SK-N-SH (cell line): ENCODE measurements at regions not wholly inside any gene's neighbourhood (a gene's known extent, or its start where the extent isn't known, plus 50 kb on each side); places are given as distances from the start of the nearest gene placed in this dataset.

Source experiments
- CTCF ChIA-PET: fragments of 300-600, 350-600 bp; formaldehyde crosslinking; extraction: SDS; loops from one replicate; lab custom pipeline; 2021; lab: Yijun Ruan, JAX
- POLR2A ChIA-PET: fragments of 350-600 bp; sonication (Branson Sonifier 250); formaldehyde crosslinking; extraction: SDS; loops from one replicate; lab custom pipeline; 2020; ENCODE audit warnings: antibody characterized with exemption, inconsistent platforms; lab: Yijun Ruan, JAX
- DNase-seq: peaks from one replicate; pipeline ENCODE4 v3.0.0; 2012
- H2AFZ ChIP-seq: fragments of 200-600 bp; sonication (generic); 2 replicates; pipeline ENCODE4 v1.8.1; 2016; ENCODE audit warnings: antibody characterized with exemption, mild to moderate bottlenecking, low read depth
- H3F3A ChIP-seq: fragments of 200-600 bp; sonication (generic); replicated peaks from 2 replicates; pipeline ENCODE3; 2016; ENCODE audit warnings: antibody characterized with exemption, mild to moderate bottlenecking; ENCODE audit not compliant: insufficient read depth
- H3K27ac ChIP-seq, 2 experiments: fragments of 200-500 bp in 1 of 2; fragments of 200-600 bp in 1 of 2; sonication (Bioruptor generic) in 1 of 2; sonication (generic), shearing (Covaris generic) in 1 of 2; 2 replicates each; pipeline versions ENCODE4 v1.5.1 to v1.6.1; 2014 to 2016; ENCODE audit warnings: low read depth in 2 of 2, inconsistent platforms in 1 of 2, low read length in 1 of 2, mild to moderate bottlenecking in 1 of 2, mixed read lengths in 1 of 2
- H3K27me3 ChIP-seq: fragments of 200-600 bp; sonication (generic), shearing (Covaris generic); 2 replicates; pipeline ENCODE4 v1.6.1; 2016; ENCODE audit warnings: mixed run types; ENCODE audit not compliant: insufficient read depth
- H3K36me3 ChIP-seq, 2 experiments: fragments of 200-500 bp in 1 of 2; fragments of 200-600 bp in 1 of 2; sonication (Bioruptor generic) in 1 of 2; sonication (generic) in 1 of 2; replicated peaks in 1 of 2; 2 replicates each; pipeline versions ENCODE3 to v1.5.1; 2014 to 2016; ENCODE audit warnings: low read length in 1 of 2, mild to moderate bottlenecking in 1 of 2; ENCODE audit not compliant: insufficient read depth in 2 of 2, control insufficient read depth in 1 of 2
- H3K4me1 ChIP-seq, 2 experiments: fragments of 200-500 bp in 1 of 2; fragments of 200-600 bp in 1 of 2; sonication (Bioruptor generic) in 1 of 2; sonication (generic), shearing (Covaris generic) in 1 of 2; 2 replicates each; pipeline versions ENCODE4 v1.5.1 to v1.6.1; 2014 to 2016; ENCODE audit warnings: low read depth in 1 of 2, low read length in 1 of 2, mixed run types in 1 of 2; ENCODE audit not compliant: insufficient read depth in 2 of 2, control insufficient read depth in 1 of 2
- H3K4me2 ChIP-seq: fragments of 200-600 bp; sonication (generic), shearing (Covaris generic); 2 replicates; pipeline ENCODE4 v1.6.1; 2017; ENCODE audit warnings: mixed run types
- H3K4me3 ChIP-seq, 2 experiments: fragments of 200-500 bp in 1 of 2; fragments of 200-600 bp in 1 of 2; sonication (Bioruptor generic) in 1 of 2; sonication (generic), shearing (Covaris generic) in 1 of 2; 2 replicates each; pipeline versions ENCODE4 v1.5.1 to v1.8.1; 2014 to 2016; ENCODE audit warnings: low read depth in 2 of 2, inconsistent platforms in 1 of 2, low read length in 1 of 2, mild to moderate bottlenecking in 1 of 2, mixed read lengths in 1 of 2, moderate library complexity in 1 of 2
- H3K79me2 ChIP-seq: fragments of 200-600 bp; sonication (generic); 2 replicates; pipeline ENCODE4 v1.8.1; 2017; ENCODE audit warnings: mild to moderate bottlenecking; ENCODE audit not compliant: insufficient read depth
- H3K9ac ChIP-seq: fragments of 200-600 bp; sonication (generic); 2 replicates; pipeline ENCODE4 v1.6.1; 2017; ENCODE audit warnings: mixed run types
- H3K9me2 ChIP-seq: fragments of 200-600 bp; sonication (generic); 2 replicates; pipeline ENCODE4 v1.6.1; 2017; ENCODE audit warnings: mixed run types
- H3K9me3 ChIP-seq: fragments of 200-600 bp; sonication (generic); 2 replicates; pipeline ENCODE4 v1.6.1; 2017; ENCODE audit warnings: mixed run types, mild to moderate bottlenecking, moderate library complexity
- H4K20me1 ChIP-seq: fragments of 200-600 bp; sonication (generic); 2 replicates; pipeline ENCODE4 v1.6.1; 2017; ENCODE audit warnings: mild to moderate bottlenecking, mixed run types; ENCODE audit not compliant: insufficient read depth
- CHD2 ChIP-seq: fragments of 150-350 bp; IDR thresholded peaks from 2 replicates; pipeline ENCODE4 v1.6.1; 2018; ENCODE audit warnings: low read length; ENCODE audit not compliant: partially characterized antibody
- ELF1 ChIP-seq: IDR thresholded peaks from 2 replicates; pipeline ENCODE4 v1.4.0; 2012
- FOXM1 ChIP-seq: IDR thresholded peaks from 2 replicates; pipeline ENCODE4 v1.4.0; 2012; ENCODE audit warnings: low read depth, mild to moderate bottlenecking
- GABPA ChIP-seq: IDR thresholded peaks from 2 replicates; pipeline ENCODE4 v1.4.0; 2012; ENCODE audit warnings: low read depth, mild to moderate bottlenecking
- GATA2 ChIP-seq: sonication (generic); formaldehyde crosslinking; IDR thresholded peaks from 2 replicates; pipeline ENCODE4 v1.5.0; 2020; ENCODE audit warnings: mild to moderate bottlenecking, missing genetic modification reagents
- IRF3 ChIP-seq: fragments of 150-350 bp; IDR thresholded peaks from 2 replicates; pipeline ENCODE4 v1.6.1; 2016; ENCODE audit warnings: mild to moderate bottlenecking, low read depth, low read length
- JUND ChIP-seq: IDR thresholded peaks from 2 replicates; pipeline ENCODE4 v1.4.0; 2012
- MAX ChIP-seq: IDR thresholded peaks from 2 replicates; pipeline ENCODE4 v1.4.0; 2012; ENCODE audit warnings: low read depth
- MXI1 ChIP-seq: IDR thresholded peaks from 2 replicates; pipeline ENCODE4 v1.6.1; 2012; ENCODE audit warnings: mild to moderate bottlenecking, low read depth, low read length, improper control_type of control experiment
- NFIC ChIP-seq: IDR thresholded peaks from 2 replicates; pipeline ENCODE4 v1.4.0; 2012; ENCODE audit warnings: borderline replicate concordance
- NRF1 ChIP-seq: IDR thresholded peaks from 2 replicates; pipeline ENCODE4 v1.6.1; 2012; ENCODE audit warnings: low read depth, mild to moderate bottlenecking, low read length
- PBX3 ChIP-seq: IDR thresholded peaks from 2 replicates; pipeline ENCODE4; 2012
- POLR2AphosphoS5 ChIP-seq: IDR thresholded peaks from 2 replicates; pipeline ENCODE4 v1.6.1; 2012; ENCODE audit warnings: low read depth, low read length
- RFX5 ChIP-seq: IDR thresholded peaks from 2 replicates; pipeline ENCODE4 v1.6.1; 2012; ENCODE audit warnings: mild to moderate bottlenecking, improper control_type of control experiment, low read length
- SIN3A ChIP-seq: IDR thresholded peaks from 2 replicates; pipeline ENCODE4 v1.6.1; 2012; ENCODE audit warnings: low read depth, mild to moderate bottlenecking, low read length, moderate library complexity, borderline replicate concordance
- SMC3 ChIP-seq: IDR thresholded peaks from 2 replicates; pipeline ENCODE4 v1.6.1; 2012; ENCODE audit warnings: low read depth, low read length, improper control_type of control experiment
- TEAD4 ChIP-seq: IDR thresholded peaks from 2 replicates; pipeline ENCODE4 v1.4.0; 2012; ENCODE audit warnings: mild to moderate bottlenecking, borderline replicate concordance; ENCODE audit not compliant: insufficient read depth
- YY1 ChIP-seq: IDR thresholded peaks from 2 replicates; pipeline ENCODE4 v1.4.0; 2012; ENCODE audit warnings: low read depth, mild to moderate bottlenecking
- ZBTB33 ChIP-seq: IDR thresholded peaks from 2 replicates; pipeline ENCODE4 v1.4.0; 2012; ENCODE audit warnings: low read depth, borderline replicate concordance
- WGBS: methylation state at CpG from one replicate; pipeline ENCODE4 v1.1.6; 2017; ENCODE audit warnings: low lambda C conversion rate; 5-methylcytosine and 5-hydroxymethylcytosine counted together

GRCh38 chr2:220178991-220179695 is 551.7 kb downstream of the SLC4A3 start:
- Histone ChIP-seq H3K36me3 (no peaks in the 10 kb centered on the region), H2AFZ (no peak overlapping the region), H3K4me3 (no peak overlapping the region), H3K27ac (no peak overlapping the region), H4K20me1 (no peaks in the 10 kb centered on the region), H3K9me2 (no peaks in the 10 kb centered on the region), H3K79me2 (no peaks in the 10 kb centered on the region), H3K4me1 (no peaks in the 10 kb centered on the region), H3K9ac (no peak overlapping the region), H3F3A (no peaks in the 10 kb centered on the region), H3K9me3 (no peaks in the 10 kb centered on the region), H3K4me2 (no peak overlapping the region), H3K27me3 (no peaks in the 10 kb centered on the region)
- 54% methylated on average over 6 of the region's 6 CpGs for WGBS
- ChIA-PET POLR2A (no interaction called here), CTCF (no interaction called here)
- TF ChIP-seq POLR2AphosphoS5 (no peak), MAX (no peak), RFX5 (no peak), NRF1 (no peak), YY1 (no peak), JUND (no peak), IRF3 (no peak), FOXM1 (no peak), SIN3A (no peak), ELF1 (no peak), ZBTB33 (no peak), PBX3 (no peak), CHD2 (no peak), SMC3 (no peak), MXI1 (no peak)
- no peak for DNase-seq

- Histone ChIP-seq H3K9ac (no peak overlapping the region), H3K9me2 (no peaks in the 10 kb centered on the region), H3K9me3 (no peaks in the 10 kb centered on the region), H3K4me2 (no peak overlapping the region), H3F3A (no peaks in the 10 kb centered on the region), H3K36me3 (no peaks in the 10 kb centered on the region), H3K4me3 (no peak overlapping the region), H3K27ac (no peak overlapping the region), H3K79me2 (no peaks in the 10 kb centered on the region), H3K4me1 (no peaks in the 10 kb centered on the region), H3K27me3 (no peaks in the 10 kb centered on the region), H2AFZ (no peak overlapping the region), H4K20me1 (no peaks in the 10 kb centered on the region)
- ChIA-PET POLR2A (no interaction called here), CTCF (no interaction called here)
- TF ChIP-seq GATA2 (CRISPR knock-in tag) (no peak), ELF1 (no peak), ZBTB33 (no peak), GABPA (no peak), IRF3 (no peak), FOXM1 (no peak), JUND (no peak), TEAD4 (no peak), SMC3 (no peak), NFIC (no peak), SIN3A (no peak)
- no peak for DNase-seq
- WGBS, result 74% methylated on average over 1 of the region's 1 CpG
These were observed 553.7 kb downstream of the SLC4A3 start for GRCh38 chr2:220181165-220181564.
